ENCODE measurements at regions not wholly inside any gene's neighbourhood (a gene's known extent, or its start where the extent isn't known, plus 50 kb on each side); places are given as distances from the start of the nearest gene placed in this dataset.

- no peak overlapping the region for H3K4me3 ChIP-seq (ENCODE audit: low read depth, poor library complexity, severe bottlenecking)
- TF ChIP-seq POLR2A (IDR thresholded peaks at IDR 0.05): no peak
- no peak for TF ChIP-seq CTCF (IDR thresholded peaks at IDR 0.05)
- no peak for DNase-seq (ENCODE audit: low spot score in 2 of 2)
- intact Hi-C loops (cut with DNase I; ENCODE audit: low total_unique reads): no loop called here
- 64 to 66% methylated on average over 3 of the region's 3 CpGs for WGBS, 2 donors
These were observed 363.4 kb downstream of the TMA16 start for GRCh38 chr4:163857903-163858302.

GRCh38 chr4:163858515-163858914, 364.0 kb downstream of the TMA16 start:
- DNase-seq (ENCODE audit: low spot score in 2 of 2): no peak
- intact Hi-C loops (cut with DNase I; ENCODE audit: low total_unique reads): no loop called here
- H3K4me3 ChIP-seq (ENCODE audit: low read depth, poor library complexity, severe bottlenecking): no peak overlapping the region
- WGBS, 2 donors: 76 to 78% methylated on average over 3 of the region's 3 CpGs
- TF ChIP-seq CTCF (IDR thresholded peaks at IDR 0.05) (no peak), POLR2A (IDR thresholded peaks at IDR 0.05) (no peak)

GRCh38 chr4:163863082-163863481, 368.6 kb downstream of the TMA16 start:
- no peak for DNase-seq (ENCODE audit: low spot score in 2 of 2)
- WGBS, 2 donors: 65 to 69% methylated on average over 2 of the region's 2 CpGs
- TF ChIP-seq CTCF (IDR thresholded peaks at IDR 0.05): no peak
- no peak for TF ChIP-seq POLR2A (IDR thresholded peaks at IDR 0.05)
- intact Hi-C loops (cut with DNase I; ENCODE audit: low total_unique reads): no loop called here
- H3K4me3 ChIP-seq (ENCODE audit: low read depth, poor library complexity, severe bottlenecking): no peak overlapping the region

- 75 to 86% methylated on average over 1 of the region's 1 CpG for WGBS, 2 donors
- no peak overlapping the region for H3K4me3 ChIP-seq (ENCODE audit: low read depth, poor library complexity, severe bottlenecking)
- no peak for DNase-seq (ENCODE audit: low spot score in 2 of 2)
- TF ChIP-seq CTCF (IDR thresholded peaks at IDR 0.05) (no peak), POLR2A (IDR thresholded peaks at IDR 0.05) (no peak)
- intact Hi-C loops (cut with DNase I; ENCODE audit: low total_unique reads): no loop called here
These were observed 370.5 kb downstream of the TMA16 start for GRCh38 chr4:163865010-163865409.

- DNase-seq (ENCODE audit: low spot score in 2 of 2): no peak
- intact Hi-C loops (cut with DNase I; ENCODE audit: low total_unique reads): no loop called here
- 53 to 64% methylated on average over 3 of the region's 3 CpGs for WGBS, 2 donors
These were observed 372.3 kb downstream of the TMA16 start for GRCh38 chr4:163866728-163867315.

More at GRCh38 chr4:163866728-163867315, 372.3 kb downstream of the TMA16 start:
- TF ChIP-seq CTCF (IDR thresholded peaks at IDR 0.05): no peak
- TF ChIP-seq POLR2A (IDR thresholded peaks at IDR 0.05): no peak
- H3K4me3 ChIP-seq (ENCODE audit: low read depth, poor library complexity, severe bottlenecking): no peak overlapping the region
